PC-3 (cell line): ENCODE measurements at regions not wholly inside any gene's neighbourhood (a gene's known extent, or its start where the extent isn't known, plus 50 kb on each side); places are given as distances from the start of the nearest gene placed in this dataset.

Experiments used
- EZH2 ChIP-seq: fragments of 300-600 bp; sonication (generic); IDR thresholded peaks from one replicate; pipeline ENCODE4 v1.6.1; 2017; ENCODE audit warnings: antibody characterized with exemption, mild to moderate bottlenecking, low read length; ENCODE audit not compliant: unreplicated experiment
- EZH2phosphoT487 ChIP-seq: fragments of 300-600 bp; sonication (generic); IDR thresholded peaks from 2 replicates; pipeline ENCODE4 v1.6.1; 2018; ENCODE audit warnings: mild to moderate bottlenecking, antibody characterized with exemption, low read length, borderline replicate concordance
- TF ChIP-seq, protein P1 (sequence below): fragments of 300-600 bp; sonication (generic); conservative IDR thresholded peaks from 2 replicates; pipeline ENCODE4 v1.5.1; 2017; ENCODE audit warnings: antibody characterized with exemption, low read depth, mild to moderate bottlenecking, low read length

DNA sequence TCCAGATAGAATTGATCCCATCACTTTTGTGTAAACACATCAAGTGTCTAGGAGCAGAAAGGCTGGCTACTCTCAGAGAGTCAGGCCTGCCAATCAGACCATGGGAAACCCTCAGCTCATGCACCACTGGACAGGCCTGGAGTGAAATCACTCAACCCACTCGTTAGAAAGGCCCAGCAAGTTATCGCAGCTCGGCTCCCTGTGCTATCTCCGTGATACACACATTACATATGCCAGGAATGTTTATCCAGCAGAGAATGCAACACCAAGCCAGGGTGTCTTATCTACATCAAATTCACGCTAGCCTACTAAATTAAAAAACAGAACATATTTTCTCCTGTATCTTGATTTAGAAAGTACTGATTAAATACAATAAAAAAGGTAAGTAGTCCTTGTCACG lies 232.4 kb upstream of the FOXQ1 start:
- TF ChIP-seq, protein P1, sequence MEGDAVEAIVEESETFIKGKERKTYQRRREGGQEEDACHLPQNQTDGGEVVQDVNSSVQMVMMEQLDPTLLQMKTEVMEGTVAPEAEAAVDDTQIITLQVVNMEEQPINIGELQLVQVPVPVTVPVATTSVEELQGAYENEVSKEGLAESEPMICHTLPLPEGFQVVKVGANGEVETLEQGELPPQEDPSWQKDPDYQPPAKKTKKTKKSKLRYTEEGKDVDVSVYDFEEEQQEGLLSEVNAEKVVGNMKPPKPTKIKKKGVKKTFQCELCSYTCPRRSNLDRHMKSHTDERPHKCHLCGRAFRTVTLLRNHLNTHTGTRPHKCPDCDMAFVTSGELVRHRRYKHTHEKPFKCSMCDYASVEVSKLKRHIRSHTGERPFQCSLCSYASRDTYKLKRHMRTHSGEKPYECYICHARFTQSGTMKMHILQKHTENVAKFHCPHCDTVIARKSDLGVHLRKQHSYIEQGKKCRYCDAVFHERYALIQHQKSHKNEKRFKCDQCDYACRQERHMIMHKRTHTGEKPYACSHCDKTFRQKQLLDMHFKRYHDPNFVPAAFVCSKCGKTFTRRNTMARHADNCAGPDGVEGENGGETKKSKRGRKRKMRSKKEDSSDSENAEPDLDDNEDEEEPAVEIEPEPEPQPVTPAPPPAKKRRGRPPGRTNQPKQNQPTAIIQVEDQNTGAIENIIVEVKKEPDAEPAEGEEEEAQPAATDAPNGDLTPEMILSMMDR: no peak
- TF ChIP-seq EZH2phosphoT487: no peak
- TF ChIP-seq EZH2: no peak
